ENCODE measurements at regions not wholly inside any gene's neighbourhood (a gene's known extent, or its start where the extent isn't known, plus 50 kb on each side); places are given as distances from the start of the nearest gene placed in this dataset.

- no peak overlapping the region for H3K27ac Mint-ChIP-seq
Observed at GRCh38 chr15:35218215-35218614, 133.1 kb upstream of the NANOGP8 start.

GRCh38 chr15:35215093-35215492 is 130.0 kb upstream of the NANOGP8 start:
- no peak for TF ChIP-seq CTCF (IDR thresholded peaks at IDR 0.05)
- ATAC-seq (no peak), DNase-seq (no peak)

More at GRCh38 chr15:35218215-35218614, 133.1 kb upstream of the NANOGP8 start:
- TF ChIP-seq CTCF (IDR thresholded peaks at IDR 0.05): no peak
- ATAC-seq (no peak), DNase-seq (no peak)
- intact Hi-C loops (cut with micrococcal nuclease): no loop called here
- Histone ChIP-seq H3K36me3 (ENCODE audit: control insufficient read depth, insufficient read depth, low read length) (no peaks in the 10 kb centered on the region), H3K27ac (ENCODE audit: low read length) (no peak overlapping the region), H3K27me3 (ENCODE audit: control insufficient read depth, insufficient read depth, low read length) (no peaks in the 10 kb centered on the region), H3K4me1 (ENCODE audit: control insufficient read depth, insufficient read depth, low read length) (no peaks in the 10 kb centered on the region), H3K9me3 (ENCODE audit: control insufficient read depth, insufficient read depth, low read length) (no peaks in the 10 kb centered on the region), H3K4me3 (ENCODE audit: low read length) (no peak overlapping the region)
- H3K36me3 Mint-ChIP-seq: no peaks in the 10 kb centered on the region
- no peaks in the 10 kb centered on the region for H3K27me3 Mint-ChIP-seq (ENCODE audit: low read depth in 2 of 2)
- peaks cover 6 to 7% of the 10 kb centered on the region in 2 donors for H3K9me3 Mint-ChIP-seq
- H3K4me3 Mint-ChIP-seq: no peak overlapping the region
- no peaks in the 10 kb centered on the region for H3K4me1 Mint-ChIP-seq
- no CpG with 5 or more reads among the region's 1 CpG for WGBS (ENCODE audit: insufficient coverage)

GRCh38 chr15:35211240-35211902 is 126.3 kb upstream of the NANOGP8 start:
- intact Hi-C loops (cut with micrococcal nuclease): no loop called here
- no peak for TF ChIP-seq CTCF (IDR thresholded peaks at IDR 0.05)
- no peaks in the 10 kb centered on the region for H3K27me3 Mint-ChIP-seq (ENCODE audit: low read depth in 2 of 2)

More at GRCh38 chr15:35215093-35215492, 130.0 kb upstream of the NANOGP8 start:
- H3K36me3 ChIP-seq (ENCODE audit: control insufficient read depth, insufficient read depth, low read length): no peaks in the 10 kb centered on the region
- H3K4me3 ChIP-seq (ENCODE audit: low read length): no peak overlapping the region
- no peaks in the 10 kb centered on the region for H3K27me3 ChIP-seq (ENCODE audit: control insufficient read depth, insufficient read depth, low read length)
- H3K4me1 ChIP-seq (ENCODE audit: control insufficient read depth, insufficient read depth, low read length): no peaks in the 10 kb centered on the region
- no peak overlapping the region for H3K27ac Mint-ChIP-seq
- H3K9me3 ChIP-seq (ENCODE audit: control insufficient read depth, insufficient read depth, low read length): no peaks in the 10 kb centered on the region
- H3K27me3 Mint-ChIP-seq (ENCODE audit: low read depth in 2 of 2): no peaks in the 10 kb centered on the region
- intact Hi-C loops (cut with micrococcal nuclease): no loop called here
- no peaks in the 10 kb centered on the region for H3K4me1 Mint-ChIP-seq
- no peaks in the 10 kb centered on the region for H3K36me3 Mint-ChIP-seq
- no peak overlapping the region for H3K4me3 Mint-ChIP-seq
- H3K27ac ChIP-seq (ENCODE audit: low read length): no peak overlapping the region
- peaks cover 2% of the 10 kb centered on the region in 2 donors for H3K9me3 Mint-ChIP-seq

GRCh38 chr15:35210370-35210769 is 125.3 kb upstream of the NANOGP8 start:
- H3K27me3 ChIP-seq (ENCODE audit: control insufficient read depth, insufficient read depth, low read length): no peaks in the 10 kb centered on the region
- H3K36me3 ChIP-seq (ENCODE audit: control insufficient read depth, insufficient read depth, low read length): no peaks in the 10 kb centered on the region
- H3K4me3 ChIP-seq (ENCODE audit: low read length): no peak overlapping the region
- H3K9me3 ChIP-seq (ENCODE audit: control insufficient read depth, insufficient read depth, low read length): no peaks in the 10 kb centered on the region
- H3K27ac Mint-ChIP-seq: no peak overlapping the region
- TF ChIP-seq CTCF (IDR thresholded peaks at IDR 0.05): no peak
- intact Hi-C loops (cut with micrococcal nuclease): no loop called here
- WGBS (ENCODE audit: insufficient coverage): no CpG with 5 or more reads among the region's 2 CpGs
- H3K4me1 Mint-ChIP-seq: no peaks in the 10 kb centered on the region
- H3K4me3 Mint-ChIP-seq: no peak overlapping the region
- no peaks in the 10 kb centered on the region for H3K36me3 Mint-ChIP-seq
- no peaks in the 10 kb centered on the region for H3K4me1 ChIP-seq (ENCODE audit: control insufficient read depth, insufficient read depth, low read length)
- H3K27ac ChIP-seq (ENCODE audit: low read length): no peak overlapping the region
- no peak for ATAC-seq
- peaks cover 2% of the 10 kb centered on the region in 2 donors for H3K9me3 Mint-ChIP-seq
- no peaks in the 10 kb centered on the region for H3K27me3 Mint-ChIP-seq (ENCODE audit: low read depth in 2 of 2)
- DNase-seq: no peak

More at GRCh38 chr15:35211240-35211902, 126.3 kb upstream of the NANOGP8 start:
- H3K27ac ChIP-seq (ENCODE audit: low read length): no peak overlapping the region
- Mint-ChIP-seq H3K9me3 (peaks cover 2% of the 10 kb centered on the region in 2 donors), H3K4me3 (no peak overlapping the region), H3K27ac (no peak overlapping the region), H3K36me3 (no peaks in the 10 kb centered on the region), H3K4me1 (no peaks in the 10 kb centered on the region)
- H3K4me1 ChIP-seq (ENCODE audit: control insufficient read depth, insufficient read depth, low read length): no peaks in the 10 kb centered on the region
- ATAC-seq (no peak), DNase-seq (no peak)
- H3K9me3 ChIP-seq (ENCODE audit: control insufficient read depth, insufficient read depth, low read length): no peaks in the 10 kb centered on the region
- no peaks in the 10 kb centered on the region for H3K36me3 ChIP-seq (ENCODE audit: control insufficient read depth, insufficient read depth, low read length)
- H3K4me3 ChIP-seq (ENCODE audit: low read length): no peak overlapping the region
- no peaks in the 10 kb centered on the region for H3K27me3 ChIP-seq (ENCODE audit: control insufficient read depth, insufficient read depth, low read length)
